ENCODE measurements at regions not wholly inside any gene's neighbourhood (a gene's known extent, or its start where the extent isn't known, plus 50 kb on each side); places are given as distances from the start of the nearest gene placed in this dataset.

DNA sequence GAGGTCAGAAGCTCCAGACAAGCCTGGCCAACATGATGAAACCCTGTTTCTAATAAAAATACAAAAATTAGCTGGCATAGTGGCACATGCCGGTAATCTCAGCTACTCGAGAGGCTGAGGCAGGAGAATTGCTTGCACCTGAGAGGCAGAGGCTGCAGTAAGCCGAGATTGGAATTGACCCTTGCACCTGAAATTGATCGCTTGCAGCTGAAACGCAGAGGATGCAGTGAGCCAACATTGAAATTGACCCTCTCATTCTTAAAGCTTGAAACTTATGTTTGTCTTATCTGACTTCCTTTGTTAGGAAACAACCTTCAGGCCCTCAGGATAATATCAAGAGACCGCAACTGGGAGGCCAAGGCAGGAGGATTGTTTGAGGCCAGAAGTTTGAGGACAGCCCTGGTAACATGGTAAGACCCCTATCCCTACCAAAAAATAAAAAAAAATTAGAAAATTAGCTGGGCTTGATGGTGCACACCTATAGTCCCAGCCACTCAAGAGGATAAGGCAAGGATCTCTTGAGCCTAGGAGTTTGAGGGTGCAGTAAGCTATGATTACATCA is 376.6 kb upstream of the XYLT1 start:
- DNase-seq, result no peak

DNA sequence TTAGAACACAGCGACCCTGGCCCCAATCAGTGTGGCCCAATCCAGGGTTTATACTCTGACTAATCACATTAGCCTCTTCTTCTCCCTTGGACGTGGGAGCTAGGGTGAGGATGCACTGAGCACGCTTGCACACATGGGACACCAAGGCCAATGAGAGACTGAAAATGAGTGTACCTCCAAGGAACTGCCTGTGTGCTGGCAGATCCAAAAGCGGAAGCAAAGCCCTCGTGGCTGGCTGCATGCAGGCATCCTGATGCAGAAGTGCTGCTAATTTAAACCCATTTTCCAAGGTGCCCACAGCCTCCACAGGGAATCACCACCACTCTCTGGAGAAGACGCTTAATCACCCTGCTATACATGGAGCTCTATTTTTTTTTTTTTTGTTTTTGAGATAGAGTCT is 375.3 kb upstream of the XYLT1 start:
- no peak for DNase-seq

DNA sequence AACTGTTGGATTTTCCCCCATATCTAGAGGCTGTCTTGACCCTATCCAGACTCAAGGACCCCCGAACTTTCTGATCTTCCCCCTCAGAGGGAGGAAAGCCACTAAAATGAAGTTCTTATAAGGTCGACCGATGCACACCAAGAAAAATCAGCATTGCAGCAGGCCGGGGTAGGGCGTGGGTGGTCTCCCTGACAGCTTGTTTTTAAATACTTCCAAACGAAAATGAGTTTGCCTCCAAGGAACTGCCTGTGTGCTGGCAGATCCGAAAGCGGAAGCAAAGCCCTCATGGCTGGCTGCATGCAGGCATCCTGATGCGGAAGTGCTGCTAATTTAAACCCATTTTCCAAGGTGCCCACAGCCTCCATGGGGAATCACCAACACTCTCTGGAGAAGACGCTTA is 374.3 kb upstream of the XYLT1 start:
- DNase-seq, result no peak

DNA sequence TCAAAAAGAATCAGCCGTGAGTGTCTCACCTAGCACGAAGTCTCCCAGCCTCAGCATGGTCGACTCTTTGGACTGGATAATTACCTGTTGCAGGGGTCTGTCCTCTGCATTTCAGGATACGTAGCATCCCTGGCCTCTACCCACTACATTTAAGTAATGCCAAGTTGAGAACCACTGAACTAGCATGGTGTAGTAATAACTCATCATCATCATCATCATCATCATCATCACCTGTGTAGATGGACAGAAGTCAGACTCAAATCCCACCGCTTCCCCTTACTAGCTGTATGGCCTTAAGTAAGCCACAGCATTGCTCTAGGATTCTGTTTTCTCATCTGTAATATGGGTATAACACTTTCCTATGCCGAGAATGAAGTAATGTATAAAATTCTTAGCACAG is 373.1 kb upstream of the XYLT1 start:
- DNase-seq, result no peak

DNA sequence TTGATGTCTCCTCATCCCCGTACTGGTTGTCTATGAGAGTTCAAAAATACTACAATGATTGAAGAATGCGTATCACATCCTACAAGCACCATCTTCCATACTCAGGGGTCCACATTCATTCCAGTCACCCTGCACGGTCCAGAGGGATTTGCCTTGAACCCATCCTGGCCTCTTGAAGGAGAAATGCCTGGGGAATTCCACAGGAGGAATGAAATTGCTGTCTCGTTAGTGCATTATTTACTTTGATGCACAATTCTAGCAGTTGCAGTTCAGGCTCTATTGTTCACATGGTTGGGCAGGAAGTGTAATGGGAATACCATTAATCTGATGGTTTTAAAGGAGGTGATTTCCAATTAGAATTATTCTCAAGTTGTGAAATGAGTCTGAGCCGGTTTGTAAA is 369.1 kb upstream of the XYLT1 start:
- DNase-seq, result no peak

DNA sequence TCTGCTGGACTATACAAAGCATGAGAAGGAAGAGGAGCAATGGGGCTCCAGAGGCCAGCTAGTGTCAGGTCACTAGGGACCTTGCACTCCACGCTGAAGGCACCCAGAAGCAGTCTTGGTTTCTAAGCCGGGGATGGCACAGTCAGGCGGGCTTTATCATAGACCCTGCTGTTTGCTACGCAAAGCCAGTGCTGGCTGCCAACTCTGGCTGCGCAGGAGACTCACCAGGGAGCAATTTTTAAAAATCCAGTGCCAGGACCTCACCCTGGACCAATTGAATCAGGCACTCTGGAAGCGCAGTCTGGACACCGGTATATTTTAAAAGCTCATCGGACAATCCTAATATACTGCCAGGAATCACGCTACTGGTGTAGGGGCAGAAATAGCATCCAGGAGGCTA is 368.5 kb upstream of the XYLT1 start:
- DNase-seq, result no peak

DNA sequence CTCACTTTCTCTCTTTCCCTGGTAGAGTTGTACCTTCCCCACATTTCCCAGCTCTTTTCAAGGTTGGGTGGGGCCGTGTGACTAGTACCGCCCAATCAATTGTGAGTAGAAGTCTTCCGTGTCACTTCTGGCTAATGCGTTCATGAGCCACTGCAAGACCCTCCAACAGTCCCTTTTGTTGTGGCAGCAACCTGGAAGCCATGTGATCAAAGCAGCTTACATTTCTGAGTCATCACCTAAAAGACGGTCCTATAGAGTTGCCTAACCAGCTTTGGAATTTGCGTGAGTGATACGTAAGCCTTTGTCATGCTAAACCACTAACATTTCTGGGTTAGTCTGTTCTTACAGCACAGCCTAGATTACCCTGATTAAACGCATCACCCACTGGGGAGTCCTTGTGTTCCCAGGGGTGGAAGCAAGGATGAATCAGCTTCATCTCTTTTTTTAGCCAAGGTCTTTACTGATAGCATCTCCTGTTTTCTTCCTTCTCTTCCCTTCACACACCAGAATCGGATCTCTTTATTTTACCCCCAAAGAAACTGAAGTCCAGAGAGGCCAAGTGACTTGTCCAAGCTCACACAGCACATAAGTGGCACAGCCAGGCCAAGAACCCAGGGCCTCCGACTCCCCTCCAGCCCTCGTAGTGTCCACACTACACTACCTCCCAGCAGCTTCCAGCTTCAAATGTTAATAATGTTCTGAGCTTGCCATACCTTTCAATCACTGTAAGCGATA is 366.3 kb upstream of the XYLT1 start:
- no peak for DNase-seq

DNA sequence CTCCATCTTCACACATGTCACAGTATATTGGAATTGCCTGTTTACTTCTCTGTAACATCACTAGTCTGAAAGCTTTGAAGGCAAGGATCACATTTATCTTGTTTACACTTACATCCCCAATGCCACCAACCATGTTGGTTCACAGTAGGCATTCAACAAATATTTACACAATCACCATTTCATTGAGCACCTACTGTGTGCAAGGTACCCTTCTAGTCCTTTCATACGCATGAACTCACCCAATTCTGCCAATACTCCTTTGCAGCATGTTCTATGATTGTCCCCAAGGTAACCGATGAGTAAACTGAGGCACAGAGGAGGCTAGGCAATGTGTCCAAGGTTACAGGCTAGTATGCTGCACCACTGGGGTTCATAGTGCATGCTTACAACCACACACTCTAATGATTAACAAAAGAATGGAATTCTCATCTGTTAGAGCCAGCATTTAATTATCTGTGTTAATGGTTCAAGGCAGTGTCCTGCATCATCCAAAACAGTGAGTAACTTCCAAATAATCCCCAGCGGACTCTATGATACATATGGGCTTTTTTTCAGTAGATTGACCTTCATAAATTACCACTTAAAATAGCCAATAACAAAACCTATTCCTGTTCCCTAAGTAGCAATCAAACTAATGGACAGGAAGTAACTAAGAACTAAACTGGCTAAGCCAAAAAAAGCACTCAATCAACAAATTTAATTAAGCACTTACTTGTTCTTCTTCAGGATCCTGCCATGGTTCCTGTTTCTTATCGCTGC is 364.5 kb upstream of the XYLT1 start:
- no peak for DNase-seq

DNA sequence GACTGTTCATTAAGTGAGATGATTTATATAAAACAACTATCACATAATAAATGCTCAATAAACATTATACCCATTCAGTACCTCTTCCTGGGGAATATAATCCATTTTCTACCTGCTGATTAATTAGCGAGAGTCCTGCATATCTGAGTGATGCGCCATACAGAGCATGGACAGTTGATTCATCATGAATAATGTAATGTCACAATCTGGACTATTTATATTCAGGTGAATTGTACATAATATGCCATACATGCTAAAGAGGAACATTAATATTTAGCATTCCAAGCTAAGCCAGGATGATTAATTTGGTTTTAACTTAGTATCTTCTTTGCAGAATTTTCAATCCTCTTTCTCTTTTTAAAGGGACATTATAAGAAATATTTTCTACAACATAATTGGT is 362.0 kb upstream of the XYLT1 start:
- no peak for DNase-seq

DNA sequence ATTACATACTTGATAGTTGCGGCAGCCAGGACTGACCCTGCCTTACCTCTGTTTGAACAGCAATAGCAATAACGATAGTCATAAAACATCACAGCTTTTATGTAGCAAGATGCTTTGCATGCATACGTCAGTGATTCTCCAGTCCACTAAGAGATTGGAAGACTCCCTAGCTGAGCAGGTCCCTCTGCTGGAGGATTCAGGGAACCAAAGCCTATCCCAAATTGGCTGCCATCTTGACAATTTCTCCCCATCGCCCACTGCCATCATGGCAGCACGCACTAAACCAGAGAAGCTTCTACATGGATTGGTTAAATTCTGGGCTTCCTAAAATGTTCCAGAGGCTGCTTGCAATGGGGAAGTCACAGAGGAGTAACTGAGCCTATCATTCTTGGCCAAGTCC is 360.6 kb upstream of the XYLT1 start:
- DNase-seq, result no peak

DNA sequence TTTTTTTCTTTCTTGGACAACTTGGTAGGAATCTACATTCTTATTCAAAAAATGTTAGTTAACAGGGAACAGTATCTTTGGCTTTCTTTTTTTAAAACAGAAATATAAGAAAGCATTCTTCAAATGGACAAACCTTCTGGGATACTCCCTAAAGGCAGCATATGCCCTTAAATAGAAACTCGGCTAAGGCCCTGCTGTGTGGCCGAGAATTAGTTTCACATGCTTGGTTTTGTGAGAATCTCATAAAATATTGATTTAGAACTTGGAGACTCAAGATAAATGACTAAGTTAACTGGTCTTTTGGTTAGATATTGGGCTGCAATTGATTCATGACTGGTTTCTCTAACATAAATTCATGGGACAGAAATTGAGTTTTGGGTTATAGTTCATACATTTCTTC is 359.9 kb upstream of the XYLT1 start:
- no peak for DNase-seq

DNA sequence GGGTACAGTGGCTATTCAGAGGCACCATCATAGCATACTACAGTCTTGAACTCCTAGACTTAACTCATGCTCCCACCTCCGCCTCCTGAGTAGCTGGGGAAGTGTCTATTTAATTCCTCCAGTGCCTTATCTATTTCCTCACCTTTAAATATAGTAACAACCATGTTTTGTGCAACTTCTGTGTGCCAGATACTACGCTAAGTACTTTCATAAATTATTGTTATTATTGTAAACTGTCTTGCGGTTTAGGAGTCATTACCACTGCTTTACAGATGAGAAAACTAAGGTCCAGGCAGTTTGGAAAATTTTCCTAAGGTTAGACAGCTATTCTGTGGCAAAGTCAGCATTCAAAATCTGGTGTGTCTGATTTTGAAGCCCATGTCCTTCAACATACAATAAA is 359.1 kb upstream of the XYLT1 start:
- no peak for DNase-seq

DNA sequence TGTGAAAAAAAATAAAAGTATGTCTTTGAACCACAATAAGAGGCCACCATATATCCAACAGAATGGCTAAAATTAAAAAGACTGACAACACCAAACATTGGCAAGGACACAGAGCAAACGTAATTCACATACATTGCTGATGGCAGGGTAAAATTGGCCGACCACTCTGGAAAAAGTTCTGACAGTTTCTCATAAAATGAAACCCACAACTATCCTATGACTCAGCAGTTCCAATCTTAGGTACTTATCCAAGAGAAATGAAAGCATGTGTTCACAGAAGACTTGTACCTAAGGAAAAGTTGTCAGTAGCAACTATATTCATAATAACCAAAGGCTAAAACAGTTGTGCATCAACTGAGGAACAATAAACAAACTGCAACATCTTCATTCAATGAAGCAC is 357.3 kb upstream of the XYLT1 start:
- no peak for DNase-seq

DNA sequence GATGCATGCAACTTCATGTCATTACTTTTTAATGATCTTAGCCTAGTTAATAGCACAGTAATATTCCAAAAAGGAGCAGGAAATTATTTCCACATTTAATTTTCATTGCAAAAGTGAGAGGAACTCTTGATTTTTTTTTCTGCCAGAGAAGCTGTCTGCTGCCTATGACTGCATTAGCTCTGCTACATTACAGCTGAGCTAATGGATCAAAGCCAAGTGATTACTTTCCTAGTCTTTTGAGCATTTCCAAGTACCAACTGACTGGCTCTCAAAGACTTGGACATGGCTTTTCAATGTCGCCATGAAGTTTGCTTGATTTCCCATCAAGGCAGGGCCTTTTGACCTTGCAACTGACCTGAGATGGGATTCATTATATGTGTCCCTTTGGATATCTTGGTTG is 356.6 kb upstream of the XYLT1 start:
- no peak for DNase-seq

DNA sequence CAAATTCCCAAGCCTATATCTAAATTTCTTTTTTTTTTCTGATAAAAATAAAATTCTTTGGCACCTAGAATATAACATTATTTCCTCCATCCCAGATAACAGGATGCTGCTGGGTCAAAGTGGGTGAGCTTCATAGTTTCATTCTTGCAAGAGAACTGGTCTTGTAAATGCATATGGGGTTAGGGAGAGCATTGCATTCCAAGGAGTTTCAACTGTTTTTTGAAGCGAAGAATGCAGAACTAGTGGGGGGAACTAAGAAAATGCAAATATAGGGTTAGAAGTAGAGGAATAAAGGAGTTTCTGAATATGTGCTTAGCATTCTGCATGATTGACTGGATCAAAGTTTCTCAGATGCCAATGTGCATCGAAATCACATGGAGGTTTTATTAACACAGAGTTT is 347.2 kb upstream of the XYLT1 start:
- DNase-seq, result no peak

DNA sequence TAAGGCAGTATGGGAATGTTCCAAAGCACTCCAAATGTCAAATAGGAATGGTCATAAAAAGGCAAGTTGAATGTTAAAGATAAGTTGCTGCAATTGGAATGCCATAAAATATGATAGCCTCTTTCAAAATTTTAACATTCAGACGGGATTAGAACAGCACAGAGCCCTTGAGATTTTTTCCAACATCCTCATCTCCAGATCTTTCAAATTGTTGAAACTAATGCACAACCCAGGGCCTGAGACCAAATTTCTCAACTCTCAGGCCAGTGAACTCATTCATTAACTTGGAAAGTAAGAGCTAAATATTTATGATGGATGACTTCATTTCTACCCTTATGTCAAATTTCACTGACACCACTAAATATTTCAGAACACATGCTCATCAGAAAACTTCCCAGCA is 346.5 kb upstream of the XYLT1 start:
- no peak for DNase-seq

DNA sequence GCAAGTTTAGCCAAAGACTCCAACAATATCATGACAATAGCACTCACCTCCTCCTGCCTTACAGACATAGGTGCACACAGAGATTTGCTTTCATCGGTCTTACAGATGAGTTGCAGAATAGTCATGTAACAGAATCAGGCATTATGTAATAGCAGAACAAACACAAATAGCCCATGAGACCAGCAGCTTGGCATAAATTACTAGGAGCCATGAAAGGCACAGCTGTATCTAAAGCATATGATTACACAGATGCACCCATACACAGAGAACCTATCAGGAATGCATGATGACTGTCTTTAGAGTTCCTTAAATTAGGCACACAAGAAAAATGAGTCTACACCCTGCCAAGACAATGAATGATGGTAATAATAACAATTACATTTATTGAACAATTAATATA is 342.0 kb upstream of the XYLT1 start:
- no peak for DNase-seq

DNA sequence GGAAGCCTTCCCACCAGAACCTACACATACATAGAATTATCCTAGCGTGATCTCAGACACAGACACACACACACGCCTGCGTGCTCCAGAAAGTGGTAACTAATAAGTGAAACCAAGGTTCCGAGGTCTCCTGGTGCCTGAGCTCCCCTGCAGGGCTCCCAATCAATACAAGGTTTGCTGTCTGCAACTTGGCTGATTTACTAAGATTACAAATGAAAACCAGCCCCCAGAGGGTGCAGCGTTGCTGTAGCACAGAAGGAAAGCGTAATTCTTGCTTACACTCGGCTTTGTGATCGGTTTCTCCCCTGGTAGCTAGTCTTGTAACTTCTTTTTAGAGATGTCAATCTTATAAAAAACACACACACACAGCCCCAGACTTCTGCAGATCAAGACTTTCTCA is 334.1 kb upstream of the XYLT1 start:
- DNase-seq, result no peak

DNA sequence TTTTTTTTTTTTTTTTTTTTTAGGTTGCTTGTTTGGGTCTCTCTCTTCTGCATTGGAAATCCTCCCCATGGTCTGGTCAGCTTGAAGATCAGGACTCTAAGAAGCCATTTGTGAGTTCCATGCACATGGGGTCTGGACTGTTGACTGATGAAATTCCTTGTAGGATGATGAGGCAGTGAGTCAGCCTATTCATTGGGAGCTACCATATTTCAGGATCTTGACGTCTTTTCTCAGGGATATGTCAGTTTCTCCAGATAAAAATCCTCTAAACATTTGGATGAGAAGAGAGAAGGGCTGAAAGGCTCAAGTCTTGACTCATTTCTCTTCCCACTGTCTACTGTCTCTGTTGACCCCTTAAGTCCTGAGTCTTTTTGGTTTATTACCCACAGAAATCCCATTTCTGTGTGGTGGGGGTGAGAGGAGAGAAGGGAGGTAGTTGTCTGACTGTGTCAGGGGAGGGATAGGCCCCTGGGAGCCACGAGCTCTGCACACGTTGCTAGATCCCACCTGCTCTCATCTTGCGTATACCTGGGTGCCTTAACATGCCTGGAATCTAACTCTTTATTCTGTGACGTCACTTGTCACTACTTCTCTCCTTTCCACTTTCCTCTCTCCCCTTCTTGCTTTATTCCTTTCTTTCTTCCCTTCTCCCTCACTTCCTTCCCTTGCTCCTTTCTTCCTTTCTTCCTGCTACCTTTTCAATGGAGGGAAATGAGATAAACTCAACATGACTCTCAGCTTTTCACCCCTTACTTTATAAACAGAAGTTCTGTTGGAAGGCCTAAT is 333.1 kb upstream of the XYLT1 start:
- DNase-seq, result no peak

DNA sequence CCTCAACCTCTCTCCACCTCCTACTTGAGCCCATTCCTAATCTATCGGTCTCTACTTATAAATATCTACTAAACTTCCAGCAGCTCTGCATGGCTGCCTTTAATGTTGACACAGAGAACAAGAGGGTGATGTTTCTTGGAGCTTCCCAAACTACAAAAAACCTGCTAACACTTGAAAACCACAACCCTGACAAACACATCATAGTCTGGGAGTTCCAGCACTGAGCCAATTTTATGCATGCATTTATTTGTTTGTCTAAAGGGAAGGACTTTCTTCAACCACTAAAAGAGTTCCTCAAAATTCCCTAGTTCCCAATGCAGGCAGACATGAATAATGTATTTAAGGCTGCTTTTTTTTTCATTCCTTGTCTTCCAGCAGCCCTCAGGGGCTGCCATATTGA is 331.8 kb upstream of the XYLT1 start:
- DNase-seq, result no peak

DNA sequence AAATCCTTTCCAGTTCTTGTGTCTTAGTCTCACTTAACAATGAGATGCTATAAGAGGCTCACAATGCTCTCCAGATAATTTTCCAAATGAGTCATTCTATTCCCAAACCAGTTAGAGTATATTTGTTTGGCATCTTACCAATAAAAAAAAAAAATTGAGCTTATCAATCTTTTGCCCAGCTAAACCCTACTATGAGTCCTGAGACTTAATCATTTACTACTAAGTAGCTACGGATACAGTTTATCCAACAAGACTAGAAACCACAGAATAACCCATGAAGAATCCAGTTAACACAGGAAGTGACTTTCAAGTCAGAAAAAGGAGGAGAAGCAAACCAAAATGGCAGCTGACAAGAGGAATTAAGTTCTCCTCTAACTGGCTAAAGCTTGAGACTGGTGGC is 330.3 kb upstream of the XYLT1 start:
- DNase-seq, result no peak

DNA sequence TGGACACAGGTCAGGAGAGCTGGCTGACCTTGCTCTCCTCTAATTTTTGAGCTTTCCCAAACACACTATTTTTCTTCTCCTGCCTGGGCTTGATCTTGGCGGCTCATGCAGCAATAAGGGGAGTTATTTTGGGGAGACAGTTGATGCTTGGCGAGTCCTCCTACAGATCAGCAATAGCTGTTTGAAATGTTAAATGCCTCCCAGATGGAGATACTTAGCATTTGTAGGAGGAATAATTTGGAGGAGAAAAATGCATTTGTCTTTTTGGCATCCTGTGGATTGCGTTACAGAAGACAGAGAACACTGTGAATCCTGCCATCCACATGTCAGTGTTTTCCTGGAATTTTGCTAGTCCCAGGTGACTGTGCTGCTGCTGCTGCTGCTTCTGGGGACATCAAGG is 328.0 kb upstream of the XYLT1 start:
- DNase-seq, result no peak

DNA sequence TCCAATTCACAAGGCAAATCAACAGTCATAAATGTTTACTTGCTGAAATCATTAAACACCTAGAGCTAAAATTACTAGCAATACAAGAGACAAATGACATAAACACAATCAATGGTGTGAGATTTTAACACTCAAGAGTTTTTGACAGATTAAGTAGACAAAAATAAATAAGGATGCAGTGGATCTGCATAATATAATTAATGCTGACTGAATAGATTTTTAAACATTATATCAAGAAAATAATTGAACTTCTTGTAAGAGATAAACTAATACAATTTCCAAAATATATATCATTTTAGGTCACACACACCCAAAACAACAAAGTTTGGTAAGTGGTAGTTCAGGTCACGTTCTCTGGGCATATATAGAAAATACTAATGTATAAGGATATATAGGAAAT is 322.6 kb upstream of the XYLT1 start:
- DNase-seq, result no peak

DNA sequence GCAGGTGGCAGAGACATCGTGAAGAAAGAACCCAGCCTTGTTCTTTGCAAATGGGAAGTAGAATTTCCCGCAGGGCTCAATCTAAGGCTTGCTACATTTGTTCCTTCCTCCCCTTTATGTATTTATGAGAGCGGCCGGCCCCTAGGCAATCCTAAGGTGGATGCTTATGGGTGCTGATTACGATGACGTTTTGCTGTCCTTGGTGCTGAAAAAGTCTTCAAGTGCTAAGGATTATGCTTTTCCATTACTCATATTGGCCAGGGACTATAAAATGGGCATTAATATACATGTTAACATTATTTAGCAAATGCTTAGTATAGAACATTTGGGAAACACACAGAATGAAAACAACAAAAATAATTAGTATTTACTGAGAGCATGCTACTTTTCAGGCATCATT is 313.3 kb upstream of the XYLT1 start:
- DNase-seq, result no peak
